Endodermal cell (in vitro differentiated cells): ENCODE measurements at regions not wholly inside any gene's neighbourhood (a gene's known extent, or its start where the extent isn't known, plus 50 kb on each side); places are given as distances from the start of the nearest gene placed in this dataset.

Experiments
- DNase-seq: peaks from one replicate; pipeline ENCODE4 v3.0.0-alpha.2; 2017
- H3K27ac ChIP-seq: 2 replicates; pipeline ENCODE4 v1.5.1; 2013; ENCODE audit warnings: mild to moderate bottlenecking, low read depth, low read length, moderate library complexity
- H3K27me3 ChIP-seq: 2 replicates; pipeline ENCODE4 v1.6.1; 2013; ENCODE audit warnings: mild to moderate bottlenecking, low read length, moderate library complexity; ENCODE audit not compliant: insufficient read depth, control insufficient read depth, poor library complexity, severe bottlenecking
- H3K36me3 ChIP-seq: 2 replicates; pipeline ENCODE4 v1.7.0; 2013; ENCODE audit warnings: mild to moderate bottlenecking, low read length, moderate library complexity; ENCODE audit not compliant: control insufficient read depth, insufficient read depth
- H3K4me1 ChIP-seq: one replicate; pipeline ENCODE4 v1.7.0; 2013; ENCODE audit warnings: low read length; ENCODE audit not compliant: control insufficient read depth, insufficient read depth
- H3K4me3 ChIP-seq: 2 replicates; pipeline ENCODE4 v1.5.1; 2013; ENCODE audit warnings: mild to moderate bottlenecking, low read length, moderate library complexity
- H3K9ac ChIP-seq: 2 replicates; pipeline ENCODE4 v1.6.1; 2013; ENCODE audit warnings: mild to moderate bottlenecking, low read length, moderate library complexity; ENCODE audit not compliant: poor library complexity, severe bottlenecking; ENCODE audit errors: extremely low read depth
- H3K9me3 ChIP-seq: 2 replicates; pipeline ENCODE4 v1.6.1; 2013; ENCODE audit warnings: mild to moderate bottlenecking, low read length, moderate library complexity; ENCODE audit not compliant: control insufficient read depth
- H3K27ac Mint-ChIP-seq: 2 replicates; pipeline ENCODE4 v1.8.0; 2020; ENCODE audit warnings: mixed read lengths
- H3K27me3 Mint-ChIP-seq: 2 replicates; pipeline ENCODE4 v1.8.0; 2021; ENCODE audit warnings: mild to moderate bottlenecking, mixed read lengths; ENCODE audit not compliant: insufficient read depth
- H3K36me3 Mint-ChIP-seq: 2 replicates; pipeline ENCODE4 v1.8.0; 2020; ENCODE audit warnings: low read depth, mixed read lengths
- H3K4me1 Mint-ChIP-seq: 2 replicates; pipeline ENCODE4 v1.8.0; 2020; ENCODE audit warnings: mixed read lengths
- H3K4me3 Mint-ChIP-seq: 2 replicates; pipeline ENCODE4 v1.8.0; 2020; ENCODE audit warnings: mild to moderate bottlenecking, moderate library complexity, mixed read lengths
- H3K9me3 Mint-ChIP-seq: 2 replicates; pipeline ENCODE4 v1.8.0; 2020; ENCODE audit warnings: mild to moderate bottlenecking, mixed read lengths
- CTCF ChIP-seq: fragments of 200-600 bp; sonication (generic); conservative IDR thresholded peaks from 2 replicates; pipeline ENCODE4 v1.5.0; 2021; ENCODE audit warnings: antibody characterized with exemption, mild to moderate bottlenecking
- WGBS, 2 experiments: methylation state at CpG; one replicate each; pipeline versions ENCODE4 v1.1.5 to v1.1.7; 2013; ENCODE audit warnings: missing lambda C conversion rate in 2 of 2, mixed read lengths in 1 of 2; ENCODE audit not compliant: insufficient coverage in 1 of 2, insufficient read length in 1 of 2; 5-methylcytosine and 5-hydroxymethylcytosine counted together

GRCh38 chr10:123538401-123539320 lies 127.5 kb upstream of the GPR26 start:
- Histone ChIP-seq H3K27me3 (no peaks in the 10 kb centered on the region), H3K9ac (no peak overlapping the region), H3K4me3 (no peak overlapping the region), H3K4me1 (no peaks in the 10 kb centered on the region), H3K27ac (no peak overlapping the region), H3K9me3 (no peaks in the 10 kb centered on the region), H3K36me3 (no peaks in the 10 kb centered on the region)
- DNase-seq: peak; percentile 78
- Mint-ChIP-seq H3K27ac (peak overlapping the region; percentile 41), H3K4me1 (peaks cover 20% of the 10 kb centered on the region), H3K27me3 (no peaks in the 10 kb centered on the region), H3K36me3 (no peaks in the 10 kb centered on the region), H3K9me3 (no peaks in the 10 kb centered on the region), H3K4me3 (no peak overlapping the region)
- 73 to 84% methylated on average over 5 to 12 of the region's 12 CpGs for WGBS, 2 experiments
- TF ChIP-seq CTCF: no peak

- Mint-ChIP-seq H3K4me1 (peaks cover 17% of the 10 kb centered on the region), H3K9me3 (no peaks in the 10 kb centered on the region), H3K27me3 (no peaks in the 10 kb centered on the region), H3K4me3 (no peak overlapping the region), H3K36me3 (no peaks in the 10 kb centered on the region), H3K27ac (no peak overlapping the region)
- no peak overlapping the region for H3K27ac ChIP-seq
- DNase-seq: no peak
- H3K9ac ChIP-seq: no peak overlapping the region
- H3K27me3 ChIP-seq: no peaks in the 10 kb centered on the region
- no peaks in the 10 kb centered on the region for H3K4me1 ChIP-seq
- no peaks in the 10 kb centered on the region for H3K36me3 ChIP-seq
- no peak for TF ChIP-seq CTCF
- WGBS, 2 experiments: 95% methylated on average over 3 of the region's 3 CpGs; no CpG with 5 or more reads in 1 of the 2 experiments
- no peaks in the 10 kb centered on the region for H3K9me3 ChIP-seq
- no peak overlapping the region for H3K4me3 ChIP-seq
These were observed 121.2 kb upstream of the GPR26 start for GRCh38 chr10:123544986-123545385.

- Histone ChIP-seq H3K27me3 (no peaks in the 10 kb centered on the region), H3K27ac (no peak overlapping the region), H3K36me3 (no peaks in the 10 kb centered on the region), H3K4me1 (no peaks in the 10 kb centered on the region), H3K9me3 (no peaks in the 10 kb centered on the region), H3K4me3 (no peak overlapping the region), H3K9ac (no peak overlapping the region)
- no peak for TF ChIP-seq CTCF
- Mint-ChIP-seq H3K4me3 (no peak overlapping the region), H3K9me3 (no peaks in the 10 kb centered on the region), H3K36me3 (no peaks in the 10 kb centered on the region), H3K27me3 (no peaks in the 10 kb centered on the region), H3K27ac (no peak overlapping the region), H3K4me1 (peaks cover 10% of the 10 kb centered on the region)
- peak; percentile 72 for DNase-seq
- WGBS, 2 experiments: 91 to 100% methylated on average over 2 of the region's 2 CpGs
These were observed 117.4 kb upstream of the GPR26 start for GRCh38 chr10:123548770-123549169.
